Endothelial cell of umbilical vein (primary cell): ENCODE measurements at regions not wholly inside any gene's neighbourhood (a gene's known extent, or its start where the extent isn't known, plus 50 kb on each side); places are given as distances from the start of the nearest gene placed in this dataset.

Experiments
- BruUV-seq: library from RNA; stranded (reverse); fragments of 400-500 nt; replicated peaks from 2 replicates; lab custom pipeline; 2021; lab: Mats Ljungman, UMichigan
- CTCF ChIA-PET: fragments of 300-600, 350-600 bp; sonication (Branson Sonifier 250); formaldehyde crosslinking; loops from one replicate; lab custom pipeline; 2021; ENCODE audit warnings: antibody characterized with exemption, inconsistent platforms; lab: Charles Lee
- POLR2A ChIA-PET: fragments of 300-600, 350-600 bp; sonication (Branson Sonifier 250); formaldehyde crosslinking; loops from one replicate; lab custom pipeline; 2021; ENCODE audit warnings: antibody characterized with exemption, inconsistent platforms; lab: Charles Lee
- DNase-seq: peaks from one replicate; pipeline ENCODE4 v3.0.0-alpha.2; 2011; ENCODE audit warnings: low read depth, low spot score
- FAIRE-seq: peaks from 2 replicates; lab custom pipeline; 2011; peaks lifted over from hg19 to GRCh38; lab: Jason Lieb, UNC
- H2AFZ ChIP-seq: 2 replicates; pipeline ENCODE4 v1.6.0; 2012; ENCODE audit warnings: low read depth, low read length, control low read depth, inconsistent platforms
- H3K27ac ChIP-seq: 2 replicates; pipeline ENCODE4 v1.5.1; 2011; ENCODE audit warnings: low read depth, mild to moderate bottlenecking, control low read depth, low read length, moderate library complexity; ENCODE audit not compliant: insufficient read depth
- H3K27me3 ChIP-seq, 2 experiments: 2 replicates each; pipeline versions ENCODE4 v1.6.0 to v1.6.1; 2011; ENCODE audit warnings: low read length in 2 of 2, mixed read lengths in 1 of 2; ENCODE audit not compliant: control insufficient read depth in 2 of 2, insufficient read depth in 2 of 2
- H3K36me3 ChIP-seq, 2 experiments: 2 replicates in 1 of 2; 3 replicates in 1 of 2; pipeline ENCODE4 v1.5.1; 2011; ENCODE audit warnings: low read length in 2 of 2, mild to moderate bottlenecking in 1 of 2, moderate library complexity in 1 of 2; ENCODE audit not compliant: control insufficient read depth in 2 of 2, insufficient read depth in 2 of 2; ENCODE audit errors: extremely low read depth in 1 of 2
- H3K4me1 ChIP-seq: 3 replicates; pipeline ENCODE4 v1.5.1; 2011; ENCODE audit warnings: mild to moderate bottlenecking, low read length; ENCODE audit not compliant: control insufficient read depth, insufficient read depth; ENCODE audit errors: extremely low read depth
- H3K4me2 ChIP-seq: 2 replicates; pipeline ENCODE4 v1.6.1; 2011; ENCODE audit warnings: low read length, control low read depth, mixed read lengths; ENCODE audit not compliant: insufficient read depth
- H3K4me3 ChIP-seq, 3 experiments: fragments of 200-600 bp in 1 of 3; sonication (generic), shearing (Covaris generic) in 1 of 3; replicated peaks in 1 of 3; 2 replicates each; pipeline ENCODE4 v1.5.1; 2011 to 2016; ENCODE audit warnings: control low read depth in 3 of 3, low read length in 3 of 3, mild to moderate bottlenecking in 2 of 3, inconsistent platforms in 1 of 3, low read depth in 1 of 3, moderate library complexity in 1 of 3; ENCODE audit not compliant: insufficient read depth in 1 of 3
- H3K79me2 ChIP-seq: 2 replicates; pipeline ENCODE4 v1.6.0; 2012; ENCODE audit warnings: low read length, inconsistent platforms; ENCODE audit not compliant: control insufficient read depth, insufficient read depth
- H3K9ac ChIP-seq: replicated peaks from 2 replicates; pipeline ENCODE3; 2011; ENCODE audit warnings: low read length, control low read depth; ENCODE audit not compliant: insufficient read depth; ENCODE audit errors: extremely low read depth
- H3K9me1 ChIP-seq: replicated peaks from 3 replicates; pipeline ENCODE4 v1.6.0; 2011; ENCODE audit warnings: mild to moderate bottlenecking, low read length; ENCODE audit not compliant: control insufficient read depth, insufficient read depth; ENCODE audit errors: extremely low read depth
- H3K9me3 ChIP-seq: replicated peaks from 2 replicates; pipeline ENCODE4 v1.5.1; 2012; ENCODE audit warnings: low read length, inconsistent platforms; ENCODE audit not compliant: control insufficient read depth, insufficient read depth
- H4K20me1 ChIP-seq: replicated peaks from 2 replicates; pipeline ENCODE3; 2011; ENCODE audit warnings: mild to moderate bottlenecking, low read length; ENCODE audit not compliant: control insufficient read depth, insufficient read depth; ENCODE audit errors: extremely low read depth
- CTCF ChIP-seq, 2 donors: IDR thresholded peaks; 1 replicate in 1 of 2; 2 replicates in 1 of 2; pipeline ENCODE4 v1.5.1; 2011; ENCODE audit warnings: low read length in 2 of 2, mild to moderate bottlenecking in 2 of 2, moderate library complexity in 2 of 2, control low read depth in 1 of 2, inconsistent platforms in 1 of 2, low read depth in 1 of 2; ENCODE audit not compliant: insufficient read depth in 1 of 2; ENCODE audit errors: extremely low read depth in 1 of 2
- EZH2 ChIP-seq: IDR thresholded peaks from 2 replicates; pipeline ENCODE4 v1.6.1; 2012; ENCODE audit warnings: borderline replicate concordance, low read depth, mild to moderate bottlenecking, moderate library complexity, low read length, inconsistent platforms; ENCODE audit not compliant: severe bottlenecking
- FOS ChIP-seq: IDR thresholded peaks from 2 replicates; pipeline ENCODE4 v1.6.1; 2011; ENCODE audit warnings: mild to moderate bottlenecking, low read length, moderate library complexity, borderline replicate concordance; ENCODE audit not compliant: insufficient read depth
- GATA2 ChIP-seq: IDR thresholded peaks from 2 replicates; pipeline ENCODE4 v1.7.0; 2011; ENCODE audit warnings: low read depth, mild to moderate bottlenecking, moderate library complexity, mixed read lengths, low read length; ENCODE audit not compliant: insufficient read length, insufficient read depth
- JUN ChIP-seq: IDR thresholded peaks from 2 replicates; pipeline ENCODE4 v1.6.1; 2011; ENCODE audit warnings: borderline replicate concordance, low read depth; ENCODE audit not compliant: insufficient read length, insufficient read depth
- MYC ChIP-seq: IDR thresholded peaks from one replicate; pipeline ENCODE4 v1.6.1; 2011; ENCODE audit warnings: mild to moderate bottlenecking, low read depth, low read length
- POLR2A ChIP-seq: IDR thresholded peaks from 2 replicates; pipeline ENCODE4 v1.6.1; 2012; ENCODE audit warnings: low read depth, mild to moderate bottlenecking, control low read depth, low read length
- POLR2AphosphoS5 ChIP-seq: IDR thresholded peaks from 2 replicates; pipeline ENCODE4 v1.6.1; 2012; ENCODE audit warnings: low read depth, mild to moderate bottlenecking, control low read depth, low read length, moderate library complexity; ENCODE audit not compliant: insufficient read depth
- dilution Hi-C: fragments of 300-500 bp; cut with MboI; formaldehyde crosslinking; loops from one replicate; pipeline ENCODE4 v1.15.0; 2019; ENCODE audit warnings: low sequenced_read_pairs; ENCODE audit not compliant: extremely low pct_ligation_motif_present
- intact Hi-C: fragments of 100-400 bp; cut with micrococcal nuclease; formaldehyde crosslinking; loops from one replicate; pipeline ENCODE4 v1.10.0; 2022
- TF ChIP-seq, protein P1 (sequence below): IDR thresholded peaks from 2 replicates; pipeline ENCODE4 v1.6.1; 2011; ENCODE audit not compliant: insufficient read depth, insufficient read length

- no peak overlapping the region for H3K4me2 ChIP-seq
- ChIA-PET CTCF (no interaction called here), POLR2A (no interaction called here)
- no TSS peak for BruUV-seq
- H3K4me3 ChIP-seq = no peak overlapping the region
- H3K36me3 ChIP-seq = no peaks in the 10 kb centered on the region
- no peaks in the 10 kb centered on the region for H4K20me1 ChIP-seq
- DNase-seq (no peak), FAIRE-seq (no peak)
- no peak overlapping the region for H3K27ac ChIP-seq
- no peaks in the 10 kb centered on the region for H3K27me3 ChIP-seq
- H3K79me2 ChIP-seq = no peaks in the 10 kb centered on the region
- no peaks in the 10 kb centered on the region for H3K9me1 ChIP-seq
- dilution Hi-C loops = no loop called here
- no peak overlapping the region for H3K9ac ChIP-seq
- intact Hi-C loops = no loop called here
- TF ChIP-seq JUN (no peak), CTCF (IDR thresholded peaks at IDR 0.05; ENCODE audit: extremely low read depth in 1 of 2, insufficient read depth in 1 of 2, low read depth in 1 of 2, low read length in 2 of 2) (no peak), GATA2 (no peak), POLR2AphosphoS5 (no peak), POLR2A (no peak), FOS (no peak), MYC (no peak), EZH2 (no peak)
- TF ChIP-seq, protein P1, sequence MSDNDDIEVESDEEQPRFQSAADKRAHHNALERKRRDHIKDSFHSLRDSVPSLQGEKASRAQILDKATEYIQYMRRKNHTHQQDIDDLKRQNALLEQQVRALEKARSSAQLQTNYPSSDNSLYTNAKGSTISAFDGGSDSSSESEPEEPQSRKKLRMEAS = no peak
- no peaks in the 10 kb centered on the region for H3K9me3 ChIP-seq
- H2AFZ ChIP-seq = no peak overlapping the region
- no peaks in the 10 kb centered on the region for H3K4me1 ChIP-seq
Observed at GRCh38 chr10:21431799-21432198, 93.7 kb downstream of the SKIDA1 start.
